ENCODE measurements at regions not wholly inside any gene's neighbourhood (a gene's known extent, or its start where the extent isn't known, plus 50 kb on each side); places are given as distances from the start of the nearest gene placed in this dataset.

GRCh38 chr11:90344546-90344945 is 121.7 kb upstream of the CHORDC1 start:
- TF ChIP-seq CTCF (conservative IDR thresholded peaks at IDR 0.05; ENCODE audit: low read depth, low read length) = no peak
- no peak overlapping the region for H3K27ac ChIP-seq
- no peak overlapping the region for H3K4me3 ChIP-seq (IDR thresholded peaks at IDR 0.05; ENCODE audit: insufficient read depth, low read depth, low read length)
- H3K9ac ChIP-seq = no peak overlapping the region
- no peak overlapping the region for H3K4me2 ChIP-seq
- H3K36me3 ChIP-seq (ENCODE audit: insufficient read depth) = no peaks in the 10 kb centered on the region
- H4K20me1 ChIP-seq (ENCODE audit: insufficient read depth) = no peaks in the 10 kb centered on the region
- H2AFZ ChIP-seq (ENCODE audit: low read depth) = no peak overlapping the region
- H3K4me1 ChIP-seq (ENCODE audit: low read depth, poor library complexity, severe bottlenecking) = no peaks in the 10 kb centered on the region
- H3K79me2 ChIP-seq (ENCODE audit: insufficient read depth, low read depth) = no peaks in the 10 kb centered on the region
- H3K27me3 ChIP-seq (ENCODE audit: insufficient read depth, low read depth) = no peaks in the 10 kb centered on the region

- no peaks in the 10 kb centered on the region for H3K79me2 ChIP-seq (ENCODE audit: insufficient read depth, low read depth)
- no peaks in the 10 kb centered on the region for H4K20me1 ChIP-seq (ENCODE audit: insufficient read depth)
- no peak overlapping the region for H3K27ac ChIP-seq
- no peak overlapping the region for H3K4me3 ChIP-seq (IDR thresholded peaks at IDR 0.05; ENCODE audit: insufficient read depth, low read depth, low read length)
- H2AFZ ChIP-seq (ENCODE audit: low read depth) = no peak overlapping the region
- H3K27me3 ChIP-seq (ENCODE audit: insufficient read depth, low read depth) = no peaks in the 10 kb centered on the region
- H3K9ac ChIP-seq = no peak overlapping the region
- no peaks in the 10 kb centered on the region for H3K4me1 ChIP-seq (ENCODE audit: low read depth, poor library complexity, severe bottlenecking)
- TF ChIP-seq CTCF (conservative IDR thresholded peaks at IDR 0.05; ENCODE audit: low read depth, low read length) = no peak
- no peak overlapping the region for H3K4me2 ChIP-seq
- no peaks in the 10 kb centered on the region for H3K36me3 ChIP-seq (ENCODE audit: insufficient read depth)
Measured at GRCh38 chr11:90343673-90344072, 120.8 kb upstream of the CHORDC1 start.

GRCh38 chr11:90341986-90342385 is 119.1 kb upstream of the CHORDC1 start:
- H3K9ac ChIP-seq = no peak overlapping the region
- H3K4me3 ChIP-seq (IDR thresholded peaks at IDR 0.05; ENCODE audit: insufficient read depth, low read depth, low read length) = no peak overlapping the region
- no peak overlapping the region for H2AFZ ChIP-seq (ENCODE audit: low read depth)
- no peaks in the 10 kb centered on the region for H3K4me1 ChIP-seq (ENCODE audit: low read depth, poor library complexity, severe bottlenecking)
- H3K27me3 ChIP-seq (ENCODE audit: insufficient read depth, low read depth) = no peaks in the 10 kb centered on the region
- H3K4me2 ChIP-seq = no peak overlapping the region
- no peak for TF ChIP-seq CTCF (conservative IDR thresholded peaks at IDR 0.05; ENCODE audit: low read depth, low read length)
- no peaks in the 10 kb centered on the region for H3K79me2 ChIP-seq (ENCODE audit: insufficient read depth, low read depth)
- no peak overlapping the region for H3K27ac ChIP-seq
- H3K36me3 ChIP-seq (ENCODE audit: insufficient read depth) = no peaks in the 10 kb centered on the region
- no peaks in the 10 kb centered on the region for H4K20me1 ChIP-seq (ENCODE audit: insufficient read depth)

GRCh38 chr11:90332415-90332814 is 109.6 kb upstream of the CHORDC1 start:
- H3K9ac ChIP-seq = no peak overlapping the region
- H2AFZ ChIP-seq (ENCODE audit: low read depth) = no peak overlapping the region
- no peak overlapping the region for H3K4me2 ChIP-seq
- H4K20me1 ChIP-seq (ENCODE audit: insufficient read depth) = no peaks in the 10 kb centered on the region
- H3K27ac ChIP-seq = no peak overlapping the region
- H3K79me2 ChIP-seq (ENCODE audit: insufficient read depth, low read depth) = no peaks in the 10 kb centered on the region
- H3K36me3 ChIP-seq (ENCODE audit: insufficient read depth) = no peaks in the 10 kb centered on the region
- no peak overlapping the region for H3K4me3 ChIP-seq (IDR thresholded peaks at IDR 0.05; ENCODE audit: insufficient read depth, low read depth, low read length)
- no peaks in the 10 kb centered on the region for H3K27me3 ChIP-seq (ENCODE audit: insufficient read depth, low read depth)
- TF ChIP-seq CTCF (conservative IDR thresholded peaks at IDR 0.05; ENCODE audit: low read depth, low read length) = no peak
- no peaks in the 10 kb centered on the region for H3K4me1 ChIP-seq (ENCODE audit: low read depth, poor library complexity, severe bottlenecking)

GRCh38 chr11:90330632-90331031 is 107.8 kb upstream of the CHORDC1 start:
- H3K36me3 ChIP-seq (ENCODE audit: insufficient read depth) = no peaks in the 10 kb centered on the region
- H3K27me3 ChIP-seq (ENCODE audit: insufficient read depth, low read depth) = no peaks in the 10 kb centered on the region
- H3K79me2 ChIP-seq (ENCODE audit: insufficient read depth, low read depth) = no peaks in the 10 kb centered on the region
- no peaks in the 10 kb centered on the region for H3K4me1 ChIP-seq (ENCODE audit: low read depth, poor library complexity, severe bottlenecking)
- no peak overlapping the region for H3K9ac ChIP-seq
- H2AFZ ChIP-seq (ENCODE audit: low read depth) = no peak overlapping the region
- H3K4me3 ChIP-seq (IDR thresholded peaks at IDR 0.05; ENCODE audit: insufficient read depth, low read depth, low read length) = no peak overlapping the region
- no peak for TF ChIP-seq CTCF (conservative IDR thresholded peaks at IDR 0.05; ENCODE audit: low read depth, low read length)
- no peak overlapping the region for H3K4me2 ChIP-seq
- H3K27ac ChIP-seq = no peak overlapping the region
- H4K20me1 ChIP-seq (ENCODE audit: insufficient read depth) = no peaks in the 10 kb centered on the region
